Hypothalamus (tissue), 51 donors: ENCODE measurements at regions not wholly inside any gene's neighbourhood (a gene's known extent, or its start where the extent isn't known, plus 50 kb on each side); places are given as distances from the start of the nearest gene placed in this dataset.

ENCODE experiments used
- DNase-seq, 51 donors: peaks; one replicate each; lab custom pipeline; 2025; lab: John Stamatoyannopoulos, UW

- no peak for DNase-seq
These were observed 312.6 kb upstream of the KIF2A start for GRCh38 chr5:61993295-61993927.

GRCh38 chr5:61994171-61994570 lies 311.8 kb upstream of the KIF2A start:
- DNase-seq = no peak

- DNase-seq = no peak
These were observed 310.5 kb upstream of the KIF2A start for GRCh38 chr5:61995486-61995885.

GRCh38 chr5:61999371-61999770 lies 306.6 kb upstream of the KIF2A start:
- DNase-seq = no peak

GRCh38 chr5:62000646-62001045 lies 305.4 kb upstream of the KIF2A start:
- DNase-seq = no peak

- no peak for DNase-seq
These were observed 304.4 kb upstream of the KIF2A start for GRCh38 chr5:62001640-62002039.

GRCh38 chr5:62002436-62002835 lies 303.6 kb upstream of the KIF2A start:
- no peak for DNase-seq

GRCh38 chr5:62005551-62005950 lies 300.5 kb upstream of the KIF2A start:
- no peak for DNase-seq

GRCh38 chr5:62007457-62007856 lies 298.5 kb upstream of the KIF2A start:
- DNase-seq = no peak

GRCh38 chr5:62011089-62011664 lies 294.8 kb upstream of the KIF2A start:
- DNase-seq = no peak

GRCh38 chr5:62017092-62017491 lies 288.9 kb upstream of the KIF2A start:
- peak in 1 of 51 donors; percentile 0 for DNase-seq

- no peak for DNase-seq
These were observed 276.7 kb upstream of the KIF2A start for GRCh38 chr5:62029303-62029702.

- DNase-seq = no peak
These were observed 275.7 kb upstream of the KIF2A start for GRCh38 chr5:62030326-62030725.

- DNase-seq = no peak
These were observed 268.0 kb upstream of the KIF2A start for GRCh38 chr5:62038024-62038423.

- no peak for DNase-seq
These were observed 264.8 kb upstream of the KIF2A start for GRCh38 chr5:62041156-62041756.

GRCh38 chr5:62042007-62042406 lies 264.0 kb upstream of the KIF2A start:
- no peak for DNase-seq

- no peak for DNase-seq
These were observed 262.4 kb upstream of the KIF2A start for GRCh38 chr5:62043289-62044280.

- no peak for DNase-seq
These were observed 261.0 kb upstream of the KIF2A start for GRCh38 chr5:62044989-62045388.

GRCh38 chr5:62046191-62046590 lies 259.8 kb upstream of the KIF2A start:
- no peak for DNase-seq

GRCh38 chr5:62051747-62052146 lies 254.3 kb upstream of the KIF2A start:
- no peak for DNase-seq

- no peak for DNase-seq
These were observed 246.0 kb upstream of the KIF2A start for GRCh38 chr5:62059960-62060359.
